B cell (primary cell): ENCODE measurements at regions not wholly inside any gene's neighbourhood (a gene's known extent, or its start where the extent isn't known, plus 50 kb on each side); places are given as distances from the start of the nearest gene placed in this dataset.

Experiments
- EZH2 ChIP-seq: IDR thresholded peaks from 2 replicates; pipeline ENCODE4 v1.6.1; 2012; ENCODE audit warnings: borderline replicate concordance, low read depth, mild to moderate bottlenecking, moderate library complexity, low read length; ENCODE audit not compliant: insufficient read depth, poor library complexity, severe bottlenecking
- TF ChIP-seq, protein P1 (sequence below): fragments of 200-600 bp; IDR thresholded peaks from one replicate; pipeline ENCODE4 v1.8.0; 2022; ENCODE audit warnings: antibody characterized with exemption, mild to moderate bottlenecking

DNA sequence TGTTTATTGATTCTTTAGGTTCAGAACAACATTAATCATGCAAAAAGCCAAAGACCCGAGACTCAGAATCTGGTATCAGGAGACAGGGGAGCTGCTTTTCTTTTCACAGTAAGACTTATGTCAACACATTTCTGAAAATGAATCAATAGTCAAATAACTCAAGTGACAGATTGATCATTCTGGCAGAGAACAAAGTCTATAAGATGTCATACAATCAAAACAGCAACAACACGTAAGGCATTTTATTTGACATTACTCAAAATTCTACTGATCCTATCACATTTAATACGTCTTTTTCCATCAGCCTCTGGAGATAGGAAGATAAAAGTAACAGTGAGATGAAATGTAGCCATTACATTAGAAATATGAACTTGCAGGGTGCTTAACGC is 93.4 kb upstream of the EEF1E1 start:
- TF ChIP-seq, protein P1, sequence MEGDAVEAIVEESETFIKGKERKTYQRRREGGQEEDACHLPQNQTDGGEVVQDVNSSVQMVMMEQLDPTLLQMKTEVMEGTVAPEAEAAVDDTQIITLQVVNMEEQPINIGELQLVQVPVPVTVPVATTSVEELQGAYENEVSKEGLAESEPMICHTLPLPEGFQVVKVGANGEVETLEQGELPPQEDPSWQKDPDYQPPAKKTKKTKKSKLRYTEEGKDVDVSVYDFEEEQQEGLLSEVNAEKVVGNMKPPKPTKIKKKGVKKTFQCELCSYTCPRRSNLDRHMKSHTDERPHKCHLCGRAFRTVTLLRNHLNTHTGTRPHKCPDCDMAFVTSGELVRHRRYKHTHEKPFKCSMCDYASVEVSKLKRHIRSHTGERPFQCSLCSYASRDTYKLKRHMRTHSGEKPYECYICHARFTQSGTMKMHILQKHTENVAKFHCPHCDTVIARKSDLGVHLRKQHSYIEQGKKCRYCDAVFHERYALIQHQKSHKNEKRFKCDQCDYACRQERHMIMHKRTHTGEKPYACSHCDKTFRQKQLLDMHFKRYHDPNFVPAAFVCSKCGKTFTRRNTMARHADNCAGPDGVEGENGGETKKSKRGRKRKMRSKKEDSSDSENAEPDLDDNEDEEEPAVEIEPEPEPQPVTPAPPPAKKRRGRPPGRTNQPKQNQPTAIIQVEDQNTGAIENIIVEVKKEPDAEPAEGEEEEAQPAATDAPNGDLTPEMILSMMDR: no peak
- TF ChIP-seq EZH2: no peak
